Astrocyte (in vitro differentiated cells and primary cell): ENCODE measurements at regions not wholly inside any gene's neighbourhood (a gene's known extent, or its start where the extent isn't known, plus 50 kb on each side); places are given as distances from the start of the nearest gene placed in this dataset.

ENCODE experiments used
- DNase-seq: peaks from one replicate; pipeline ENCODE4 v3.0.0-alpha.2; 2010; ENCODE audit warnings: low read depth
- FAIRE-seq: peaks from 2 replicates; lab custom pipeline; 2011; peaks lifted over from hg19 to GRCh38; lab: Jason Lieb, UNC
- H2AFZ ChIP-seq: 2 replicates; pipeline ENCODE4 v1.6.0; 2012; ENCODE audit warnings: low read depth, low read length, inconsistent platforms
- H3K27ac ChIP-seq: 2 replicates; pipeline ENCODE4 v1.5.1; 2011; ENCODE audit warnings: low read depth, low read length, inconsistent platforms
- H3K27me3 ChIP-seq: 2 replicates; pipeline ENCODE4 v1.6.0; 2011; ENCODE audit warnings: low read length, inconsistent platforms; ENCODE audit not compliant: insufficient read depth
- H3K36me3 ChIP-seq: 2 replicates; pipeline ENCODE4 v1.5.1; 2011; ENCODE audit warnings: low read length, inconsistent platforms; ENCODE audit not compliant: insufficient read depth
- H3K4me1 ChIP-seq: 2 replicates; pipeline ENCODE4 v1.5.1; 2011; ENCODE audit warnings: low read length, inconsistent platforms; ENCODE audit not compliant: insufficient read depth
- H3K4me2 ChIP-seq: 2 replicates; pipeline ENCODE4 v1.6.0; 2012; ENCODE audit warnings: low read length, inconsistent platforms
- H3K4me3 ChIP-seq: 2 replicates; pipeline ENCODE4 v1.5.1; 2011; ENCODE audit warnings: low read depth, mild to moderate bottlenecking, low read length, inconsistent platforms; ENCODE audit not compliant: insufficient read depth
- H3K79me2 ChIP-seq: 2 replicates; pipeline ENCODE4 v1.6.0; 2012; ENCODE audit warnings: mild to moderate bottlenecking, low read length, inconsistent platforms; ENCODE audit not compliant: insufficient read depth
- H3K9ac ChIP-seq: 2 replicates; pipeline ENCODE4 v1.6.0; 2012; ENCODE audit warnings: mild to moderate bottlenecking, low read length, inconsistent platforms
- H3K9me3 ChIP-seq: 2 replicates; pipeline ENCODE4 v1.5.1; 2012; ENCODE audit warnings: low read depth, mild to moderate bottlenecking, low read length, inconsistent platforms; ENCODE audit not compliant: insufficient read depth
- H4K20me1 ChIP-seq: 2 replicates; pipeline ENCODE4 v1.6.0; 2012; ENCODE audit warnings: low read length, inconsistent platforms; ENCODE audit not compliant: insufficient read depth
- H3K27ac Mint-ChIP-seq: one replicate; pipeline ENCODE4 v1.8.0; 2021; ENCODE audit warnings: mild to moderate bottlenecking, mixed read lengths; ENCODE audit not compliant: unreplicated experiment
- H3K27me3 Mint-ChIP-seq: one replicate; pipeline ENCODE4 v1.8.0; 2021; ENCODE audit warnings: low read depth, mixed read lengths; ENCODE audit not compliant: unreplicated experiment
- H3K36me3 Mint-ChIP-seq: one replicate; pipeline ENCODE4 v1.8.0; 2021; ENCODE audit warnings: low read depth, mixed read lengths; ENCODE audit not compliant: unreplicated experiment
- H3K4me1 Mint-ChIP-seq: one replicate; pipeline ENCODE4 v1.8.0; 2021; ENCODE audit warnings: low read depth, mixed read lengths; ENCODE audit not compliant: unreplicated experiment
- H3K4me3 Mint-ChIP-seq: one replicate; pipeline ENCODE4 v1.8.0; 2021; ENCODE audit warnings: mild to moderate bottlenecking, moderate library complexity, mixed read lengths; ENCODE audit not compliant: unreplicated experiment
- H3K9me3 Mint-ChIP-seq: one replicate; pipeline ENCODE4 v1.8.0; 2021; ENCODE audit warnings: mild to moderate bottlenecking, mixed read lengths; ENCODE audit not compliant: unreplicated experiment
- CTCF ChIP-seq: IDR thresholded peaks from 2 replicates; pipeline ENCODE4 v1.5.1; 2011; ENCODE audit warnings: low read depth, mild to moderate bottlenecking, inconsistent platforms, low read length, moderate library complexity; ENCODE audit not compliant: insufficient read depth
- EZH2 ChIP-seq: IDR thresholded peaks from 2 replicates; pipeline ENCODE4 v1.6.1; 2012; ENCODE audit warnings: mild to moderate bottlenecking, low read length, inconsistent platforms; ENCODE audit not compliant: insufficient read depth

- no peak overlapping the region for H2AFZ ChIP-seq
- no peak overlapping the region for H3K4me2 ChIP-seq
- peaks cover 35% of the 10 kb centered on the region for H3K27me3 Mint-ChIP-seq
- H3K4me1 ChIP-seq: no peaks in the 10 kb centered on the region
- H3K27ac Mint-ChIP-seq: no peak overlapping the region
- FAIRE-seq (no peak), DNase-seq (peak; percentile 69)
- peaks cover 23% of the 10 kb centered on the region for H3K27me3 ChIP-seq
- H3K9me3 Mint-ChIP-seq: peaks cover 3% of the 10 kb centered on the region
- no peaks in the 10 kb centered on the region for H3K9me3 ChIP-seq
- no peak overlapping the region for H3K27ac ChIP-seq
- no peaks in the 10 kb centered on the region for H4K20me1 ChIP-seq
- H3K4me3 Mint-ChIP-seq: no peak overlapping the region
- no peak overlapping the region for H3K9ac ChIP-seq
- no peaks in the 10 kb centered on the region for H3K4me1 Mint-ChIP-seq
- no peaks in the 10 kb centered on the region for H3K79me2 ChIP-seq
- H3K36me3 ChIP-seq: no peaks in the 10 kb centered on the region
- TF ChIP-seq CTCF (no peak), EZH2 (no peak)
- no peak overlapping the region for H3K4me3 ChIP-seq
- peaks cover 3% of the 10 kb centered on the region for H3K36me3 Mint-ChIP-seq
Measured at GRCh38 chr20:63138855-63139341, 77.0 kb downstream of the YTHDF1 start.

- Mint-ChIP-seq H3K36me3 (peaks cover 3% of the 10 kb centered on the region), H3K4me1 (no peaks in the 10 kb centered on the region), H3K27me3 (peaks cover 38% of the 10 kb centered on the region), H3K27ac (no peak overlapping the region), H3K9me3 (peaks cover 3% of the 10 kb centered on the region), H3K4me3 (no peak overlapping the region)
- no peak for FAIRE-seq
- H3K9ac ChIP-seq: no peak overlapping the region
- no peaks in the 10 kb centered on the region for H3K36me3 ChIP-seq
- no peak overlapping the region for H3K27ac ChIP-seq
- H3K4me1 ChIP-seq: no peaks in the 10 kb centered on the region
- peaks cover 20% of the 10 kb centered on the region for H3K27me3 ChIP-seq
- TF ChIP-seq EZH2: no peak
- TF ChIP-seq CTCF: no peak
- no peaks in the 10 kb centered on the region for H4K20me1 ChIP-seq
- no peak overlapping the region for H3K4me3 ChIP-seq
- no peaks in the 10 kb centered on the region for H3K79me2 ChIP-seq
- no peak overlapping the region for H3K4me2 ChIP-seq
- no peak for DNase-seq
- no peak overlapping the region for H2AFZ ChIP-seq
- H3K9me3 ChIP-seq: no peaks in the 10 kb centered on the region
Measured at GRCh38 chr20:63137851-63138415, 78.0 kb downstream of the YTHDF1 start.

GRCh38 chr20:63136296-63136695, 79.6 kb downstream of the YTHDF1 start:
- H3K9me3 Mint-ChIP-seq: peaks cover 3% of the 10 kb centered on the region
- H3K27me3 ChIP-seq: peaks cover 17% of the 10 kb centered on the region
- H3K27me3 Mint-ChIP-seq: peaks cover 41% of the 10 kb centered on the region
- DNase-seq (no peak), FAIRE-seq (no peak)
- H3K4me3 ChIP-seq: no peak overlapping the region
- H3K27ac Mint-ChIP-seq: no peak overlapping the region
- no peaks in the 10 kb centered on the region for H4K20me1 ChIP-seq
- H3K4me2 ChIP-seq: no peak overlapping the region
- no peaks in the 10 kb centered on the region for H3K9me3 ChIP-seq
- no peaks in the 10 kb centered on the region for H3K36me3 ChIP-seq
- H2AFZ ChIP-seq: no peak overlapping the region
- H3K79me2 ChIP-seq: no peaks in the 10 kb centered on the region
- H3K4me3 Mint-ChIP-seq: no peak overlapping the region
- H3K4me1 ChIP-seq: no peaks in the 10 kb centered on the region
- no peak for TF ChIP-seq EZH2
- no peak for TF ChIP-seq CTCF
- H3K4me1 Mint-ChIP-seq: no peaks in the 10 kb centered on the region
- no peak overlapping the region for H3K9ac ChIP-seq
- H3K36me3 Mint-ChIP-seq: peaks cover 3% of the 10 kb centered on the region
- no peak overlapping the region for H3K27ac ChIP-seq
